ENCODE measurements at regions not wholly inside any gene's neighbourhood (a gene's known extent, or its start where the extent isn't known, plus 50 kb on each side); places are given as distances from the start of the nearest gene placed in this dataset.
A peak's percentile ranks its signal among the peaks of the same experiment; 100 is the strongest.

DNA sequence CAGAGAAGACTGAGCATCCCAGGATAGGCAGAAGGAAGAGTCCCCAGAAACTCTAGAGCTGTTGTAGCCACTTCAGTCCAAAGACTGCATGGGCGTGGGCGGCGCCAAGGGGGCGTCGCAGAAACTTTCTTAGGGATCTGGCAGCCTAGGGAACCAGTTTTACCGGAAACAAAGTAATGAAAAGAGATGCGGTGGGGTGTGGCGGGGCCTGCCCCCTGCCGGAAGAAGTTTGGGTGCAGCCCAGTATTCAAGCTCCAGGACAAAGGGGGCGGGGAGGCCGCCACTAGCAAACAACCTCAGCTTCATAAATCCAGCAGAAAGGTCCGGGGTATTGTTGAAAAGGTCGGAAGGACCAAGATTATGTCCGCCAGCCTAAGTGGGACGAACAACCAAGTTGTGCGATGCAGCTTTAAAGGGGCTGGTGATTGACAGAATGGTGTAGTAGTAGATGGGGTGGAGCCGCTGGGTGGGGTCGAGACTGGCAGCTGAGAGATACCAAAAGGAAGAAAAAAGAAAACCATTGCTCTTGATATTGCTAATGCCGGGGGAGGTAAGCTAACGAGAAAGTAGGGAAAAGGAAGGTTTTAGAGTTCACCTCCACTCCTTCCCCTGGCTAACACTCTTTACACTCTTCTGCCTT, 190.5 kb downstream of the RRAGB start:
- TF ChIP-seq POLR2AphosphoS5 (IDR thresholded peaks at IDR 0.05; ENCODE audit: low read depth, low read length) = no peak
- TF ChIP-seq TAF1 (IDR thresholded peaks at IDR 0.05; ENCODE audit: borderline replicate concordance, low read depth, low read length) = no peak
- 0 out of 2 replicates have a peak, but pooled peaks have one; percentile 16 for TF ChIP-seq POLR2A (IDR thresholded peaks at IDR 0.05; ENCODE audit: low read depth, low read length)
